Stimulated activated CD4-positive, alpha-beta T cell treated with anti-CD3 and anti-CD28 coated beads, Interleukin-1b, Interleukin-23, amount 100 ng/mL, for 1 hour (primary cell): ENCODE measurements at regions not wholly inside any gene's neighbourhood (a gene's known extent, or its start where the extent isn't known, plus 50 kb on each side); places are given as distances from the start of the nearest gene placed in this dataset.

Source experiments
- DNase-seq, 2 donors: peaks; one replicate each; pipeline ENCODE4 v3.0.0-alpha.2; 2020; ENCODE audit warnings: low read depth in 2 of 2

- DNase-seq = no peak
These were observed 182.1 kb upstream of the TET2 start for GRCh38 chr4:104964410-104965175.

GRCh38 chr4:104966349-104967033, 180.2 kb upstream of the TET2 start:
- no peak for DNase-seq

GRCh38 chr4:104967034-104967401, 179.7 kb upstream of the TET2 start:
- DNase-seq = no peak

GRCh38 chr4:104969394-104970082, 177.1 kb upstream of the TET2 start:
- no peak for DNase-seq

GRCh38 chr4:104971462-104971861, 175.2 kb upstream of the TET2 start:
- no peak for DNase-seq

GRCh38 chr4:104973708-104974107, 173.0 kb upstream of the TET2 start:
- no peak for DNase-seq

- no peak for DNase-seq
These were observed 171.1 kb upstream of the TET2 start for GRCh38 chr4:104975617-104976016.

- no peak for DNase-seq
These were observed 170.4 kb upstream of the TET2 start for GRCh38 chr4:104976262-104976661.

- DNase-seq = no peak
These were observed 167.5 kb upstream of the TET2 start for GRCh38 chr4:104979083-104979760.

GRCh38 chr4:104983615-104984179, 163.0 kb upstream of the TET2 start:
- no peak for DNase-seq

GRCh38 chr4:104986306-104986705, 160.4 kb upstream of the TET2 start:
- no peak for DNase-seq

- DNase-seq = no peak
These were observed 157.3 kb upstream of the TET2 start for GRCh38 chr4:104989371-104989770.

GRCh38 chr4:105002278-105002677, 144.4 kb upstream of the TET2 start:
- DNase-seq = no peak

- no peak for DNase-seq
These were observed 132.4 kb upstream of the TET2 start for GRCh38 chr4:105014234-105014633.

GRCh38 chr4:105014635-105015034, 132.0 kb upstream of the TET2 start:
- no peak for DNase-seq

GRCh38 chr4:105015750-105016149, 130.9 kb upstream of the TET2 start:
- DNase-seq = no peak

GRCh38 chr4:105022811-105023667, 123.6 kb upstream of the TET2 start:
- DNase-seq = no peak

- DNase-seq = no peak
These were observed 123.0 kb upstream of the TET2 start for GRCh38 chr4:105023668-105024055.

- no peak for DNase-seq
These were observed 121.2 kb upstream of the TET2 start for GRCh38 chr4:105025263-105026017.

- DNase-seq = no peak
These were observed 109.7 kb upstream of the TET2 start for GRCh38 chr4:105036991-105037390.
